Psoas muscle (tissue), 7 donors: ENCODE measurements at regions not wholly inside any gene's neighbourhood (a gene's known extent, or its start where the extent isn't known, plus 50 kb on each side); places are given as distances from the start of the nearest gene placed in this dataset.

Experiments
- ATAC-seq, 4 donors: fragments of 200-7000 bp; cut with Tn5 transposase; one replicate each; pipeline ENCODE4 v1.9.1; 2020; ENCODE audit warnings: moderate library complexity in 3 of 4, mild to moderate bottlenecking in 2 of 4
- DNase-seq, 2 donors: peaks; one replicate each; pipeline ENCODE4 v3.0.0-alpha.2; 2020
- H3K27ac ChIP-seq: fragments of 200-600 bp; one replicate; pipeline ENCODE4 v1.8.0; 2022
- H3K27me3 ChIP-seq, 3 donors: fragments of 200-600 bp in 1 of 3; one replicate each; pipeline versions ENCODE4 v1.6.1 to v1.8.0; 2013 to 2022; ENCODE audit warnings: low read length in 2 of 3, mild to moderate bottlenecking in 2 of 3, moderate library complexity in 1 of 3; ENCODE audit not compliant: insufficient read depth in 3 of 3
- H3K36me3 ChIP-seq, 2 donors: fragments of 200-600 bp in 1 of 2; one replicate each; pipeline versions ENCODE4 v1.6.1 to v1.8.0; 2013 to 2022; ENCODE audit warnings: low read depth in 1 of 2, mild to moderate bottlenecking in 1 of 2, moderate library complexity in 1 of 2; ENCODE audit not compliant: insufficient read depth in 1 of 2
- H3K4me1 ChIP-seq: fragments of 200-600 bp; one replicate; pipeline ENCODE4 v1.8.0; 2022
- H3K4me3 ChIP-seq: fragments of 200-600 bp; one replicate; pipeline ENCODE4 v1.8.0; 2022; ENCODE audit warnings: mild to moderate bottlenecking
- H3K9me3 ChIP-seq: fragments of 200-600 bp; one replicate; pipeline ENCODE4 v1.8.0; 2022
- WGBS, 3 donors: extraction: QIAGEN DNeasy Blood & Tissue Kit; methylation state at CpG; one replicate each; pipeline versions ENCODE4 v1.1.6 to v1.1.7; 2013; 5-methylcytosine and 5-hydroxymethylcytosine counted together
- intact Hi-C, 2 donors: fragments of 100-400 bp; cut with DNase I; formaldehyde crosslinking; loops; one replicate each; pipeline versions ENCODE4 v1.11.0 to v1.14.2; 2022
- TF ChIP-seq, protein P1 (sequence below): fragments of 200-600 bp; IDR thresholded peaks from one replicate; pipeline ENCODE4 v1.8.0; 2022; ENCODE audit warnings: antibody characterized with exemption
- donor health status: healthy with polysubstance abuse.
- donor health status: DM: no; HTN: no; CAD: no; lungs with moderate emphysema.
- donor health status: Bipolar disorder and iron deficiency.
- donor health status: healthy.
- donor health status: DM: yes; HTN: yes; CAD: no.
- donor health status: DM: no; HTN: no; CAD: no.
- donor health status: DM: yes; HTN: yes; CAD: no.

DNA sequence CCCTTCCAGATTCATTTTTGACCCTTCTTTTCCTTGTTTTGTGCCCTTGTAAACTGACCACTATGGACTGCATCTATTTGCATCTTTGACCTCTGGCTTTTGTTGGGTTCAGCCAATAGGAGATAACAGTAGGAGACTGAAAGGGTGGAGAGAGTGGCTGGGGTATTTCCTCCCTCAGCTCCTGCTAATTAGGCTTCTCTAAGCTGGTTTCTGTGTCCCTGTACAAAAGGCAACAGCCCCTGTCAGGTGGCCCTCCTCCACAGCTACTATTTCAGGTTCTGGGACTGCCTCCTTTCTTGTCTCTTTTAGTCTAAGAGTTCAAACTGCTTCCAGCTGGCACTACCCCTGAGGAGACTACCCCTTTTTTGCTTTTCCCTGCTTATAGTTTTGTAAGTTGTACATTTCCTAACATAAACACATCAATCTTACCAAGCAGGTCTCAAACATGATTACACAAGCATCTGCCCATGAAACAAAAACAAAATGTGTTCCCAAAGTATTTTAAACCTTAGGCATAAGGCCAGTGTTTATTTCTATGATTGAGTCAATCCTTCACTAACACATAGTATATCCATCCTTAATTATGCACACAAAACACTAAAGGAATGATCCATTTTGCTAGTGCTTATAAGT, 262.0 kb upstream of the TRPM3 start:
- no peak overlapping the region for H3K27ac ChIP-seq
- no peak for DNase-seq
- H3K4me1 ChIP-seq = no peaks in the 10 kb centered on the region
- no peak for ATAC-seq
- TF ChIP-seq, protein P1, sequence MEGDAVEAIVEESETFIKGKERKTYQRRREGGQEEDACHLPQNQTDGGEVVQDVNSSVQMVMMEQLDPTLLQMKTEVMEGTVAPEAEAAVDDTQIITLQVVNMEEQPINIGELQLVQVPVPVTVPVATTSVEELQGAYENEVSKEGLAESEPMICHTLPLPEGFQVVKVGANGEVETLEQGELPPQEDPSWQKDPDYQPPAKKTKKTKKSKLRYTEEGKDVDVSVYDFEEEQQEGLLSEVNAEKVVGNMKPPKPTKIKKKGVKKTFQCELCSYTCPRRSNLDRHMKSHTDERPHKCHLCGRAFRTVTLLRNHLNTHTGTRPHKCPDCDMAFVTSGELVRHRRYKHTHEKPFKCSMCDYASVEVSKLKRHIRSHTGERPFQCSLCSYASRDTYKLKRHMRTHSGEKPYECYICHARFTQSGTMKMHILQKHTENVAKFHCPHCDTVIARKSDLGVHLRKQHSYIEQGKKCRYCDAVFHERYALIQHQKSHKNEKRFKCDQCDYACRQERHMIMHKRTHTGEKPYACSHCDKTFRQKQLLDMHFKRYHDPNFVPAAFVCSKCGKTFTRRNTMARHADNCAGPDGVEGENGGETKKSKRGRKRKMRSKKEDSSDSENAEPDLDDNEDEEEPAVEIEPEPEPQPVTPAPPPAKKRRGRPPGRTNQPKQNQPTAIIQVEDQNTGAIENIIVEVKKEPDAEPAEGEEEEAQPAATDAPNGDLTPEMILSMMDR = no peak
- H3K4me3 ChIP-seq = no peak overlapping the region
- H3K36me3 ChIP-seq = no peaks in the 10 kb centered on the region
- intact Hi-C loops = no loop called here
- no peaks in the 10 kb centered on the region for H3K9me3 ChIP-seq
- H3K27me3 ChIP-seq = no peaks in the 10 kb centered on the region

GRCh38 chr9:71368157-71368556, 246.7 kb upstream of the TRPM3 start:
- WGBS, 3 donors = 2 to 4% (median 3%) methylated on average over 1 of the region's 1 CpG
- ATAC-seq = no peak
- H3K9me3 ChIP-seq = no peaks in the 10 kb centered on the region

DNA sequence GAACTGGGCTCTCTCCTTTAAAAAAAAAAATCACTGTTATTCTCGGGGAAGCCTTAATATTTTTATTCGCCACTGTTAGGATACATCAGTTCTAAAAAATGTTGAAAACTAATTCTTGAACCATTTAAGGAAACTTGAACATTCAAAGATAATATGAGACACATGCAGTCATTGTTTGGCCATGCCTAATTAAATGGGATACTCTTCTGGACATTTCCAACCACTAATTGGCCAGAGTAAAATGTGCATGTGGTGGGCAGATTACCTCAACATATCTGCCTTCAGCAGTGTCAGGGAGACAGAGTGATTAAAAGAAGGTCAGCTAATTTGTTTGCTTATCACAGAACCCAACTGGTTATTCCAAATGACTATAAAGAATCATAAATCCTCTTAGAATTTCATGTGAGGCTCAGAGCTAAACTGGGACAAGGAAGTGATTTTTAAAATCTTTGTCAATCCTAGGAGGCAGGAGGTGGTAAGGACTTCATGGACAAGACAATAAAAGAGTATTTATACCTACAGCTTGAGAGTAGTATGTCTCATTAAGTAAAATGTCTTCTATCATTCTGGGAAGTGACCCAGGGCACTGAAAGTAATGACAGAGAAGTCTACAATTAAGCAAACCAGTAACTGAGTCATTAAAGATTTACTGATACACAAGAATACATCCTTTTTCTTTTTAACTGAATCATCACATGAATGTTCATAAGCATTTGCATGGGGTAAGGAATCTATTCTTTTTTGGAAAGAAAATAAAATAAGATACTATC, 242.9 kb upstream of the TRPM3 start:
- no peaks in the 10 kb centered on the region for H3K36me3 ChIP-seq
- DNase-seq (no peak), ATAC-seq (no peak)
- WGBS, 3 donors = 38 to 52% (median 43%) methylated on average over 2 of the region's 2 CpGs
- no peaks in the 10 kb centered on the region for H3K9me3 ChIP-seq
- H3K4me3 ChIP-seq = no peak overlapping the region
- no peaks in the 10 kb centered on the region for H3K27me3 ChIP-seq
- H3K4me1 ChIP-seq = no peaks in the 10 kb centered on the region
- intact Hi-C loops = no loop called here
- no peak overlapping the region for H3K27ac ChIP-seq
- TF ChIP-seq, protein P1 = no peak

More at GRCh38 chr9:71368157-71368556, 246.7 kb upstream of the TRPM3 start:
- Histone ChIP-seq H3K36me3 (no peaks in the 10 kb centered on the region), H3K4me1 (no peaks in the 10 kb centered on the region), H3K4me3 (no peak overlapping the region), H3K27me3 (no peaks in the 10 kb centered on the region), H3K27ac (no peak overlapping the region)
- TF ChIP-seq, protein P1 = no peak
- intact Hi-C loops = no loop called here
- no peak for DNase-seq

DNA sequence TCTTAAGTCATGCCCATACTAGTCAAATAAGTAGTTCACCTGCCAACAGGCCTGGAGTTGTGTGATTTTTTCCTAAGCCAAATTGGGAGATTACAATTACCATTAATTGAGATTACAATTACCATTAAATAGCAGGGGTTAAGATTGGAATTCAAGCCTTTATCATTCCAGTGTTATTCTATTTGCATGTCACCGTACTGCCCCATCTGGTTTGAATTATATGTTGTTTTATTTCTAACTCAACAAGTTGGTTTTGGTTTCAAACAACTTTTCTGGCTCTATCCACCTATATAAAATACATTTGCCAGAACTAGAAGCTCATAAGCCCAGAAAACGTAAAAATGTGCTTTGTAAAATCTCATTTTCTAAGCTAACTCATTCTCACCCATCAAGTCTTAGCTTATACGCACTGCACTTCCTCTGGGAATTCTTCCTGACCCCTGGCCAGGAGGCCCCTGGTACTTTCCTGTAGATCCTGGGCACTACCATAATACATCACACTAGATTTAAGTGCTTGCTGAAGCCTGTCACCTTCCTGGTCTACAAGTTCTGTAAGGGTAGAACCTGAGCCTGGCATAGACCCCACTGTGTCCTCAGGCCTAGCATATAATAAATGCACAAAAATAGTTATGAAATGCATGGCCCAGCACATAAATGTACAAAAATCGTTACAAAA, 242.0 kb upstream of the TRPM3 start:
- 68 to 72% (median 68%) methylated on average over 4 of the region's 4 CpGs for WGBS, 3 donors
- Histone ChIP-seq H3K27me3 (no peaks in the 10 kb centered on the region), H3K4me3 (no peak overlapping the region)

More for the DNA sequence above, 242.0 kb upstream of the TRPM3 start:
- Histone ChIP-seq H3K27ac (no peak overlapping the region), H3K9me3 (no peaks in the 10 kb centered on the region), H3K36me3 (no peaks in the 10 kb centered on the region), H3K4me1 (no peaks in the 10 kb centered on the region)
- ATAC-seq (no peak), DNase-seq (no peak)
- intact Hi-C loops = no loop called here
- TF ChIP-seq, protein P1 = no peak
